ENCODE measurements at regions not wholly inside any gene's neighbourhood (a gene's known extent, or its start where the extent isn't known, plus 50 kb on each side); places are given as distances from the start of the nearest gene placed in this dataset.
"Not testable (repeated sequence)": the region's sequence is repeated elsewhere in the genome, so short reads cannot be mapped to it uniquely, and the experiment has no call there.

DNA sequence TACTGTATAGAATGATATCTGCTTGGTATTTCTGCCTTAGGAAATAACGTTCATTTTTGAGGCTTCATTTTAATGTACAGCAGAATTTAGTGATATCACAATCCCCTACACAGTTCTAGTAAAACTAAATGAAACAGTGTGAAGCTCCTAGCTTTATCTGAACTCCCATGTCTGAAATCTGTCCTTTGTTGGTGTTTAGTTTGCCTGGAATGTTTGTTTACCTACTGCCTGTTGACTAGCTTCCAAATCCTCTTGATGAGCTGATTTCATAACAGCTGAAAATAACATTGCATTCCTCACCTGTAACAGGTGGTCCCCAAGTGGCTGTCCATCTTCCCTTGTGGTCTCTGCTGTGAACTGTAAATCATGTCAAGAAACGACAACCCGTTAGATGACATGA, 629.1 kb downstream of the TTLL7 start:
- not testable (repeated sequence) for DNase-seq

DNA sequence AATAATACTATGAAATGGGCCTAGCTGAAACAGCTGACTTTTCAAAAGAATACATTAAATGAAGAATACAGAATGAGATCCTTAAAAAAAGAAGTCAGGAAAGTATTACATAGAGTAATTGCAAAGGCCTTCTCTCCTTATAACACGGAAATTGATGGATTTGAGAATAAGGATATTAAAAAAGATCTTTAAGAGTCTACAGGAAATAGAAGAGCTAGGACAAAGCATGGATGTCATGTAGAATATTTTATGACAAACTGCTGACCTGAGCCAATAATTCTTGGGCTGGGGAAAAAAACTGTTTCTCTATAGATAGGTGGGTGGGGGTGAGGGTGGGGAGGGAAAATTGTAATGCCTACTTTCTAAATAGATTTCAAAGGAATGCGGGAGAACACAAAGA, 633.6 kb downstream of the TTLL7 start:
- DNase-seq: not testable (repeated sequence)

DNA sequence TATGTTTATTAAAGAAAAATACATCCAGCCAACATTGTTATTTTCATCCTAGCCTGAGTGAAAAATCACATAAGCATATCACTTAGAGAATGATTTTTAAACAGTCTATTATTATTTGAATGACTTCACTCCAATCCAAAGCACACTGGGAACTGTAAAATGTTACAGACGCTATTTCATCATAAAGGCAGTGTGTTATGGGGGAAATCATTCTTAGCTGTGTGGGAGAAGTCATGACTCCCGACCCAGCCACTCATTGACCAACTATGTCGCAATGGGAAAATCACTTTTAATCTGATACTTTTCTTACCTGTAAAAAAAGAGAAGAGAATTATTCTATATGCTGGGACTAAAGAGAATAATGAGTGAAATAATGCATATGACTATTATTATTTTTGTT, 653.6 kb downstream of the TTLL7 start:
- not testable (repeated sequence) for DNase-seq

DNA sequence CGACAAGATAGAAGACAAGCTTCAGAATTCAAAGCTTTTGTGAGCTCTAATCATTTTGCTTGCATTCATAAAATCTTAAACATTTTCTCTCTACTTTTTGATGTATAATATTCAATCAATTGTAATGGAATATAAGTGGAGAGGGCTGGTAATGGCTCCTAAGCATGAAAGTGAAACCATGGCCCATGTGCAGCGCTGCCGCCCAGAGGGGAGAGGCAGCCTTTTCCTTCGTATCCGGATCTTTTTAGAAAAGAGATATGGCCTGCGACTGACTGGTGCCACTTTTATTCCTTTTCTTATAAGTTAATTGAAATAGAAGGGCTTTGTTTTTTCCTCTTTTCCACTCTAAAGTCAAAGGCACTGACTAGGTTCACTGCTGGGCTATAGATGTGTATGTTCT, 655.2 kb downstream of the TTLL7 start:
- not testable (repeated sequence) for DNase-seq

DNA sequence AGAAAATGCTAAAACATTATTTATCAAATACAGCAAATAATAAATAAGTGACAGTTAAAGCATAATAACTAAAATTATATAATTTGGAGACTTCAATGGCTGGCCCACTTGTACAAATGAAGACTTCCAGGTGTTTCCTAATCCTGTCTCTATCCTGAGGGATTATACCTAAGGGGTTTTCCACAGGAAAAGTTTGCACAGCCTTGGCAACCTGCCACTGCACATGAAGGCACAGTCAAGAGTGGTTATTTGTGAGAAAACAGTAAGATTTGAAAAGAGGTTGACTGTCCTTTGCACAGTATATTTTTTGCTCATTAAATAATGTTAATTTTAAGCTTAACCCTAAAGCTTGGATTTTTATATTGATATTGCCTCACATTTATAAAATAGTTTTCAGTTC, 655.9 kb downstream of the TTLL7 start:
- DNase-seq: not testable (repeated sequence)

DNA sequence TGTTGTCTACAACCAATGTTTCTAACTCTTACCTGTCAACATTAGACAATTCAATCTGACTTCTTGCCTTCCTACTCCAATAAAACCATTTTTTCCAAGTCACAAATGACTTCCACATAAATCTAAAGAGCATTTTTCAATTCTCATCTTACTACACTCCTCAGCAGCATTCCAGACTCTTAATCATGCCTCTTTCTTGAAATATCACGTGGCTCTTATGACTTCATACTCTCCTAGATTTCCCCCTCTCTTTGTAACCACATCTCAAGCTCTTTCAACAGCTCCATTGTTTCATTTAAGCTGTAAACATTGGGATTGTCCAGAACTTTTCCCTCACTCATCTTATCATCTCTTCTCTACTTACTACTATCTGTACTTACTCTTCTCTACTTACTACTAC, 666.6 kb downstream of the TTLL7 start:
- DNase-seq: not testable (repeated sequence)

DNA sequence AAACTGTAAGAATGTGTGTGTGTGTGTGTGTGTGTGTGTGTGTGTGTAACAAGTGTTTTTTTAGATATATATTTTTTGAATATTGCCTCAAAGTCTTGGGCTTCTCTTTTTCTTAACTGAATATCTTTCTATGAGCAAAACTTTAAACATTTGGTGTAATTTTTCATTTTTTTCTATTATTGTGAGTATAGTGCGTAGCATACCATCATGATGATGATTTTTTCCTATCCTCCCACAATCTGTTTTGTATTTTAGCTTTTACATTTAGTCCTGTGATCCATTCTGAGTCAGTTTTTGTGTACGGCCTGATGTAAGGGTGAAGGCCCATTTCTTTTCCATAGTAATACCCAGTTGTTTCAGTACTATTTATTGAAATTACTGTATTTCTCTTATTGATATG, 680.6 kb downstream of the TTLL7 start:
- no peak for DNase-seq

DNA sequence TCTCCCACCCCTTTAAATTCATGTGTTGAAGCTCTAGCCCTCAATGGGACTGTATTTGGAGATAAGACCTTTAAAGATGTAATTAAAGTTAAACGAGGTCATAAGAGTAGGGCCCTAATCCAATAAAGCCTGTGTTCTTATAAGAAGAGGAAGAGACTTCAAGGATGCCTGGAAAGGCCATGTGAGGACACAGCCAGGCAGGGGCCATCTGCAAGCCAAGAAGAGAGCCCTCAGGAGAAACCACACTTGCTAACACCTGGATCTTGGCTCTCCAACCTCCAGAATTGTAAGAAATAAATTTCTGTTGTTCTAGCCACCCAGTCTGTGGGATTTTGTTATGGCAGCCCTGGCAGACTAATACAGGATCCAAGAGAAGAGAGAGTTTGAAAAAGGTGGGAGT, 683.5 kb downstream of the TTLL7 start:
- not testable (repeated sequence) for DNase-seq

DNA sequence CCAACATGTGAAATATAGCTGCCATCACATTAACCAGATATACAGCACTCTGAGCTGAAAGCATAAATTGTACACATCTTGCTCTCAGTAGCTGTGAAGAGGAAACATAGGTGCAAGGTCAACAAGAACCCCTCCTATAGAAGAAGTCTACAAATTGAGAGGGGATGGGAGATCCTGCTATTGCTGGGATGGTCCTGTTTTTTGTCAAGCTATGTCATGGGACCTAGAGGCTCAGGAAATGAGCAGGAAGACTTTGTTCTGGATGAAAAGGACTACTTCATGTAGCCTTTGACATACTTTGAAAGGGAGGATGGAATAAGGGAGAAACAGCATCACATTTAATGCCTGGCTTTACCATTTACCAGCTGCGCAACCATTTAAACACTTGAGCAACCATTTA, 688.8 kb downstream of the TTLL7 start:
- DNase-seq: not testable (repeated sequence)

DNA sequence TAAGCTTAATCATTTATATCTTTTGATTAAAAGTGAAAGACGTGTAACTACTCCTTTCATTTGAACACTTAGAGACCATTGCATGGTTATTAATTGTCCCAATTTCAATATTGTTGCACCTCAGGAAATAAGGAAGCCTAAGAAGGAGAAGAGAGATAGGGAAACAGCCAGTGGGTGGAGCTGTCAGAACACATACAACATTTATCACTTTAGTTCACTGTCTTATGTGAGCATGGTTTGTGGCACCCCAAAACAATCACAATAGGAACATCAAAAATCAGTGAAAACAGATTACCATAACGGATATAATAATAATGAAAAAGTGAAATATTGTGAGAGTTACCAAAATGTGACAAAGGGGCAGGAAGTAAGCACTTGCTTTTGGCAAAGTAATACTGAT, 689.9 kb downstream of the TTLL7 start:
- DNase-seq: not testable (repeated sequence)

DNA sequence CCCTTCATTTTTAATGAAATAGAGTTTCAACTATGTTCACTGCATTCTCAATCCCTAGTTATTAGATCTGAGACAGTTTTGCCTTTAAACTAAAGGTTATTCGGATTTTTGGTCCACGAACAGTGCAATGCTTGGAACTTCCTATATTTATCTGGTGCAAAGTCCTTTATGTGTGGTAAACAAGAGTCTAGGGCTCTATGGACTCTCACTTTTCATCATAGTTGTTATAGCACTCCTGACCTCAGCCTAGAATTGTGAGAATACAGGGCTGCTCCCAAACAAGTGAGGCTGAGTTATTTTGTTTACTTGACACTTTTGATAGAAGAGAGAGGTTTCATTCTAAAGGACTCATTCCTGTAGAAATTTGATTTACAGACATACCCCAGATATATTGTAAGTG, 692.1 kb downstream of the TTLL7 start:
- not testable (repeated sequence) for DNase-seq

DNA sequence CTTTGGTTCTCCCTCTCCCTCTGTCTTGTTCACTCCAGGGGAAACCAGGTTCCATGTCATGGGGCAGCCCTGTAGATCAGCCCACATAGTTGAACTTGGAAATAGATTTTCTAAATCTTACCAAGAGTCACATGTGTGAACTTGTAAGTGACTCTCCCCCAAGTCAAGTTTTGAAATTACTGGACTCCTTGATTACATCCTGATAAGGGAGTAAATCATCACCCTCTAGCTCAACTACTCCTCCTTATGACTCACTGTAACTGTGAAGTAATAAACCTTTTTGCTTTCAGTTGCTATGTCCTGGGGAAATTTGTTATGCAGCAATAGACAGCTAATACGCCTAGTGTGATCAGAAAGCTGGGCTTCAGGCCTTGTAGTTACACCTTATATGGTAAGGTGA, 703.3 kb downstream of the TTLL7 start:
- not testable (repeated sequence) for DNase-seq

DNA sequence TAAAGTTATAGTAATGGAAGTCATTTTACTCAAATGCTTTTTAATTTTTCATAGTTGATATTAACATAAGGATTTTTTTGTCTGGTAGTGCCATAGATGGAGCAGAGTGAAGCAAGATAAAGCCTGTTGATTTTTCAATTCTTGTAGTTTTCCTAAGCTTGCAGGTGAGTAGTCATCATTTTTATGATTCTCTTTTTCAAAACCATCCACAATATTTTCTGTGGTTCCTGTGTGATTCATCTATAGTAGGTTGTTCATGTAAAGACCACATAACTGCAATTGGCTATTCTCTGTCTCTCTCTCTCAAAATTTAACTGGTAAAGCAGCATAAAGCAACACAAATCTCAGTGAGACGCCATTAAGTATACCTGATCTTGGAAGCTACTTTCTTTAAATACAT, 711.5 kb downstream of the TTLL7 start:
- not testable (repeated sequence) for DNase-seq

DNA sequence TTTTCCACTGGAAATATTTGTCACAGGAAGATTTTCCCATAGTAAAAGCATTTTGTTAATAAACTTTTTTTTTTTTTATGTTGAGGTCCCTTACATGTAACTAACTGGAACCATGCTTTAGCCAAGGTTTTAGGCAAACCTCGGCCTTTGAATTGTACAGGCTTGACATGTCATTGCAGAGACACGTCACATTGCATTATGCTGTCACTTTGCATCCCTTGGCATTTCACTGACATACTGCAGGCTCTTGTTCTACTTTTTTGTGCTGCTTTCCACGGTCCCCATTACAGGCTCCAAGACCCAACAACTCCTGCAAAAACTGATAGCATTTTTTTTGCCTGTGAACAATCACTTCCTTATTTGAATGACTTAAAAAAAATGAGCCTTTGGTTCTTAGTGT, 724.3 kb downstream of the TTLL7 start:
- not testable (repeated sequence) for DNase-seq

DNA sequence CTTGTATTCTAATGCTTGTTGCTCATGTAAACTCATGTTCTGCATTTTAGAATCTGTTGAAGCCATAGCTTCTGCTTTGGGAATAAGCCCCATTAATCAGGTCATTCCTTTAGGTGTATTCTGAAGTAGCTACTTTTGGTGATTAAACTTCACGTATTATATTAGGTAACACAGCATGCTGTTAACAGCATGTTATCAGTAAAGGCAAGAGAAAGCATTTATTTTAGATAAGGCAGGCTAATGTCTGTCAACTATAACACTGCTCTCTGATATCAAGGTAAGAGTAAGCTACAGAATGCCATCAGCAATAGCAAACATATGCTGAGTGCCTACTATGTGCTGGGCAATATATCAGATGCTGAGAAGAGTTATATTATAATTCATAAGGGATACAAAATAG, 726.4 kb downstream of the TTLL7 start:
- not testable (repeated sequence) for DNase-seq

DNA sequence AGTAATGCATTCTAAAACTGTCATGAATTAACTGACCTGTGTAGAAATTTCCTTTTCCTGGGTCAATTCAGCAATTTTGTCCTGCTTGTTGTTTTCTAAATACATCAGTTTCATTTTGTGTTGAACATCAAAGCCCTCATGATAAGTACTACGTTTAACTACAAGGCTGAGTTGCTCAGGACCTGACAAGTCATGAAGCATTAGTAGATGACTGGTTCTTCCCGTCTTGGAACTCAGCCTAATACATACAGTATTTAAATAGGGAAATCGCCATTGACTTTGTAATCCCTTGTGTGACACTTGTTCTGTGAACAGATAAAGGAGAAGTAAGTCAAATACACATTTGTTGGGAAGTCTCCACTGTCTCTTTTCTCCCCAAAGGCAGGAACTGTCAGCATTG, 727.1 kb downstream of the TTLL7 start:
- not testable (repeated sequence) for DNase-seq

DNA sequence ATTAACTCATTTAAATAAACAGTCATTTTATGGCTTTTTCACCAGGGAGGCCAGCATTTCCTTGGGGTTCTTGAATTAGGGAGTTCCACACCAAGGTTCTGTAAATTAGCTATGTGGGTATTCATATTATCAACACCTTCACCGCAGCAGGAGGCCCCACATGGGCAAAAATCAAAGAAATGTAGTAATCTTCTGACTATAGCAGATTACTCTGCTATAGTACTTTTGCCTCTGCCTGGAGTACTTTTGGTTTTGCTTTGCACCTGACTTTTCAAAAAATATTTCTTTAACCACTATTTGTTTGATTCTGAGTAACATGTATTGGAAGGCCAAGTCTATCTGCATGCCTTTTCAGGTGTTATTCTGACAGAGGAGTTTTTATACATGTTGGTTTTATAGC, 728.1 kb downstream of the TTLL7 start:
- not testable (repeated sequence) for DNase-seq

DNA sequence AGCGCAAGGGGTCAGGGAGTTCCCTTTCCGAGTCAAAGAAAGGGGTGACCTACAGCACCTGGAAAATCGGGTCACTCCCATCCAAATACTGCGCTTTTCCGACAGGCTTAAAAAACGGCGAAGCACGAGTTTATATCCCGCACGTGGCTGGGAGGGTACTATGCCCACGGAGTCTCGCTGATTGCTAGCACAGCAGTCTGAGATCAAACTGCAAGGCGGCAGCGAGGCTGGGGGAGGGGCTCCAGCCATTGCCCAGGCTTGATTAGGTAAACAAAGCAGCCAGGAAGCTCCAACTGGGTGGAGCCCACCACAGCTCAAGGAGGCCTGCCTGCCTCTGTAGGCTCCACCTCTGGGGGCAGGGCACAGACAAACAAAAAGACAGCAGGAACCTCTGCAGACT, 735.1 kb downstream of the TTLL7 start:
- DNase-seq: not testable (repeated sequence)

DNA sequence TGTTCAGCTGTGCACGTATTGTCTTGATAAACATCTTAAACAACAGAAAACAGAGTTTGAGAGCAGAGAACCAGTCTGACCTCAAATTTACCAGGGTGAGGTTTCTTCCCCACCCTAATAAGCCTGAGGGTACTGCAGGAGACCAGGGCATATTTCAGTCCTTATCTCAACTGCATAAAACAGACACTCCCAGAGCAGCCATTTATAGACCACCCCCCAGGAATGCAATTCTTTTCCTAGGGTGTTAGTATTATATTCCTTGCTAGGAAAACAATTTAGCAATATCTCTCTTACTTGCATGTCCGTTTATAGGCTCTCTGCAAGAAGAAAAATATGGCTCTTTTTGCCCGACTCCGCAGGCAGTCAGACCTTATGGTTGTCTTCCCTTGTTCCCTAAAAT, 747.2 kb downstream of the TTLL7 start:
- not testable (repeated sequence) for DNase-seq

DNA sequence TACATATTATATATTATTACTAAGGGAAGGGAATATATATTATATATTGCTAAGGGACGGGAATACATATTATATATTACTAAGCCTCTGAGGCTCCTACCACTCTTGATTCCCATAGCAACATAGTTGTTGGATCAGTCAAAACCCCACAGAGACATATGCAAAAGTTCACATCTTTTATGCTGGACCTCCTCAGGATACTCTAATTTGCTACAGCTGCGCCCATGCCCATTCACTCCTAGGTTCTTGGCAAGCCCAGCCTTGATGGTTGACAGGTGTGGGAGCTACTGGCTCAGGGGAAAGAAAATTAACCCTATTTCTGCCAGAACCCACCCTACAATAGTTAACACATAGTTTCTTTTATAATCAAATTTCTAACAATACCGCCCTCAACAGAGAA, 752.2 kb downstream of the TTLL7 start:
- DNase-seq: not testable (repeated sequence)

DNA sequence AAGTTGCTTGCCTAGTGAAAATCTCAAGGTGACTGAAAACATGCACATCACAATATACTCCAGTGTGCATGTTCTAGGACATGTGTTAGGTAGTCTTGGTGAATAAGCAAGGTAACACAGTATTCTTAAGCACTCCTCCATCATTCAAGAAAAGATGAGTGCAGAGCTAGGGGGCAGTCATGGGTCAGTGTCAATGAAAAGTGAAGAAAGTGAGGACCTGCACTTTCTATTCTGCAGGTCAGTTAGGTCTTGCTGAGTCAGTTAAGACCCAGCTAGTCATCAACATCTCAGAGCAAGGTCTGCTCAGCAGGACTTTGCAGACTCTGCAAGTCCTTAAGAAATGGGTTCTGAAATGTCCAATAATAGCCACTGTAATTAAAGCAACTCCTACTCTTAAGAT, 754.1 kb downstream of the TTLL7 start:
- not testable (repeated sequence) for DNase-seq

DNA sequence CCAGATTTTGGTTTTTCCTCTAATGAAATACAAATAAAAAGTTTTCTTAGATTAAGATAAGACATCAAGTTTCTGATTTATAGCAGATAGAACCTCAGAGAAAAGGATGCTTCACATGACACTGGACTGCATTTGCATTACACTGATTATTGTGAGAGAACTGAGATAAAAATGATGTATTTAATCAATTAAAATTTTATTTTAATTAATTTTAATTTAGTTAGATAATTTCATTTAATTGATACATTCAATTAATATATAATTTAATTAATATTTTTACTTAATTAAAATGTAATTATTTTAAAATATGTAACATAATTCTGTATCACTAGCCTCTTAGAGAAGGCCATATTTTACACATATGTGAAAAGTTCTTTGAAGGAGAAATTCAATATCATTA, 759.4 kb downstream of the TTLL7 start:
- not testable (repeated sequence) for DNase-seq

DNA sequence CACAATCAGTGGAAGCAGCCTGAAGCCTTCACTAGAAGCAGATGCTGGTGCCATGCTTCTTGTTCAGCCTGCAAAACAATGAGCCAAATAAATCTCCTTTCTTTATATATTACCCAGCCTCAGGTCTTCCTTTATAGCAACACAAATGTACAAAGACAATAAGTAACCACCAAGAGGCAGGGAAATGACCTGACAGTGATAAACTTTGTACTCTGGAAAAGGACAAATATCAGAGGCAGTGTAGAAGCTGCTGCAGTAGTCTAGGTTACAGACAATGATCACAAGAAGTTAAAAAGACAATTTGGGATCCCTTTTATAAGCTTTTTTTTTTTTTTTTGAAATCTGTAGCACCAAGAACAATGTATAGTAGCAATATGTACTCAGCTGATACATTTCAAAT, 760.3 kb downstream of the TTLL7 start:
- not testable (repeated sequence) for DNase-seq

DNA sequence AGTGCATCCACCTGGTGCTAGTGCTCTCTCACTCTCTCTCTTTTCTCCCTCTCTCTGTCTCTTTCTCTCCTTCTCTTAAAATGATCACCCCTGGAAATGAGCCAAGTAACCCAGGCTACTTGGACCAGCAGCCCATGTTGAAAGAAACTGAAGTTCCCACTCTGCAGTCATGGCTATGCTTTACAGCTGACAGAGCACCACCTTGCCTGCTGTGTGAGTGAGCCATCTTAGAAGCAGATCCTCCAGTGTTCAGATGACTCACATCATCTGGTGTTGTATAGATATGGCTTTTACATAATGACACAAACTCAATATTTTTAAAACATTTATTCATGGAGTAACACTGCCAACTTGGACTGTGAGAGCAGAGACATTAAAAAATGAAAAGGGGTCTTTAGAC, 779.1 kb downstream of the TTLL7 start:
- DNase-seq: not testable (repeated sequence)

DNA sequence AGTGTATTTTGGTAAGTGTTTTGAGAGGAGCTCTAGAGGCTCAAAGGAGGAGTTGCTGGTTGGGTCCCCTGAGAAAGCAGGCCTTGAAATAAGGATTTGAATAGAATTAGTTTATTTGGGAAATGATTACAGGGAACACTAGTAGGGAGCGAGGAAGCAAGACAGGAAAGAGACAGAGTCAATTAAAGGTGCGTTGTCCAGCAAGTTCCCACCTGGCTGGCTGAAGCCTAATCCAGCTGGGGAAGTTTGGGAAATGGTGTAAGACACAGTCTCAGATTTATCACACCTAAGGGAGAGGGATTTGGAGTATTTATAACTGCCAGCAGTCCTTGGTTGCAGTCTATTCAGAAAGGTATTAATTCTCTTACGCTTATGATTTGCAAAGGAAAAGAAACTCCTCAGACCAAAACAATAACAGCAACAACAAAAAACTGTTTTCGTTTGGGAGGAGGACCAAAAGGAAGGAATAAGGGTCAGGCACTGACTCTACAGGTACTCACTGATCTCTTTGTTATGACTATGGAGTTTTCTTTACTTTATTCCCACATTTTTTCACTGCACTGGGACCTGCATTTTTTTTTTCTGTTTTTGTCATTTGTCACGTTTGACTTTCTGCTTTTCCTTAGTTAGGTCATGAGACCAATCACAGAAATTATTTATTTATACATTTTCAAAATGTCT, 780.8 kb downstream of the TTLL7 start:
- not testable (repeated sequence) for DNase-seq
